ENCODE measurements at regions not wholly inside any gene's neighbourhood (a gene's known extent, or its start where the extent isn't known, plus 50 kb on each side); places are given as distances from the start of the nearest gene placed in this dataset.

DNA sequence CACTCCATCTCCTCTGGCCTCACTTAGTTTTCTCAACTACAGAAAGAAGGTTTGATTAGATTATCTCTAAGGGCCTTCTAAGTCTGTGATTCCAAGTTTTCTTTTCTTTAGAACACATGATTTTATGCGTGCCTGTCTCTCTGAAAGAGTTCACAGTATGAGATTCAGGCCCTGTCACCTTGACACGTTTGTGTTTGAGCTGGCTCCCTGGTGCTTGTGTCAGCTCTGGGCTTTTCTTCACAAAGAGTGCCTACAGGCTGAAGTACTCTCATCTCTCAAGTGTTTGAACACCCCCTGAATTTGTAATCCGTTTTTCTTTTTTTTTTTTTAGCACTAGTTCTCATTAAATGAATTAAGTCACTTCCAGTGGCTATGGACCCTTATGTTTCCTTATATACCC is 306.9 kb upstream of the C9orf72 start:
- Histone ChIP-seq H3K4me2 (ENCODE audit: low read depth, low read length, poor library complexity, severe bottlenecking) (no peak overlapping the region), H3K4me3 (ENCODE audit: low read length, poor library complexity, severe bottlenecking) (no peak overlapping the region), H4K20me1 (ENCODE audit: insufficient read depth, low read length, poor library complexity, severe bottlenecking) (no peaks in the 10 kb centered on the region), H3K9me3 (ENCODE audit: insufficient read depth, low read depth, low read length) (no peaks in the 10 kb centered on the region), H2AFZ (ENCODE audit: low read length) (no peak overlapping the region), H3K79me2 (ENCODE audit: insufficient read depth, low read length) (no peaks in the 10 kb centered on the region), H3F3A (ENCODE audit: low read depth) (no peaks in the 10 kb centered on the region), H3K36me3 (ENCODE audit: insufficient read depth, low read length) (no peaks in the 10 kb centered on the region), H3K27me3 (ENCODE audit: insufficient read depth, low read length, poor library complexity, severe bottlenecking) (no peaks in the 10 kb centered on the region), H3K9ac (ENCODE audit: low read depth, low read length, poor library complexity, severe bottlenecking) (no peak overlapping the region), H3K9me2 (replicated peaks; ENCODE audit: low read depth, low read length) (no peaks in the 10 kb centered on the region), H3K4me1 (ENCODE audit: insufficient read depth, low read length, poor library complexity, severe bottlenecking) (no peaks in the 10 kb centered on the region)
- no peak for TF ChIP-seq CTCF (conservative IDR thresholded peaks at IDR 0.05; ENCODE audit: low read length)
- TF ChIP-seq EZH2phosphoT487 (IDR thresholded peaks at IDR 0.05; ENCODE audit: borderline replicate concordance), result no peak

GRCh38 chr9:27880635-27881034 is 307.4 kb upstream of the C9orf72 start:
- no peak overlapping the region for H2AFZ ChIP-seq (ENCODE audit: low read length)
- no peaks in the 10 kb centered on the region for H3K9me2 ChIP-seq (replicated peaks; ENCODE audit: low read depth, low read length)
- H3K4me3 ChIP-seq (ENCODE audit: low read length, poor library complexity, severe bottlenecking), result no peak overlapping the region
- H3F3A ChIP-seq (ENCODE audit: low read depth), result no peaks in the 10 kb centered on the region
- H3K9me3 ChIP-seq (ENCODE audit: insufficient read depth, low read depth, low read length), result no peaks in the 10 kb centered on the region
- no peaks in the 10 kb centered on the region for H3K4me1 ChIP-seq (ENCODE audit: insufficient read depth, low read length, poor library complexity, severe bottlenecking)
- H3K4me2 ChIP-seq (ENCODE audit: low read depth, low read length, poor library complexity, severe bottlenecking), result no peak overlapping the region
- TF ChIP-seq CTCF (conservative IDR thresholded peaks at IDR 0.05; ENCODE audit: low read length) (no peak), EZH2phosphoT487 (IDR thresholded peaks at IDR 0.05; ENCODE audit: borderline replicate concordance) (no peak)
- H3K27me3 ChIP-seq (ENCODE audit: insufficient read depth, low read length, poor library complexity, severe bottlenecking), result no peaks in the 10 kb centered on the region
- no peak overlapping the region for H3K9ac ChIP-seq (ENCODE audit: low read depth, low read length, poor library complexity, severe bottlenecking)
- no peaks in the 10 kb centered on the region for H3K36me3 ChIP-seq (ENCODE audit: insufficient read depth, low read length)
- H4K20me1 ChIP-seq (ENCODE audit: insufficient read depth, low read length, poor library complexity, severe bottlenecking), result no peaks in the 10 kb centered on the region
- no peaks in the 10 kb centered on the region for H3K79me2 ChIP-seq (ENCODE audit: insufficient read depth, low read length)

GRCh38 chr9:27888661-27889295 is 315.5 kb upstream of the C9orf72 start:
- no peaks in the 10 kb centered on the region for H3K9me2 ChIP-seq (replicated peaks; ENCODE audit: low read depth, low read length)
- no peak overlapping the region for H2AFZ ChIP-seq (ENCODE audit: low read length)
- no peaks in the 10 kb centered on the region for H3K36me3 ChIP-seq (ENCODE audit: insufficient read depth, low read length)
- H3K27me3 ChIP-seq (ENCODE audit: insufficient read depth, low read length, poor library complexity, severe bottlenecking), result no peaks in the 10 kb centered on the region
- TF ChIP-seq CTCF (conservative IDR thresholded peaks at IDR 0.05; ENCODE audit: low read length) (peak; percentile 87), EZH2phosphoT487 (IDR thresholded peaks at IDR 0.05; ENCODE audit: borderline replicate concordance) (no peak)
- H3K4me1 ChIP-seq (ENCODE audit: insufficient read depth, low read length, poor library complexity, severe bottlenecking), result no peaks in the 10 kb centered on the region
- no peak overlapping the region for H3K4me3 ChIP-seq (ENCODE audit: low read length, poor library complexity, severe bottlenecking)
- no peaks in the 10 kb centered on the region for H4K20me1 ChIP-seq (ENCODE audit: insufficient read depth, low read length, poor library complexity, severe bottlenecking)
- no peaks in the 10 kb centered on the region for H3F3A ChIP-seq (ENCODE audit: low read depth)
- no peaks in the 10 kb centered on the region for H3K79me2 ChIP-seq (ENCODE audit: insufficient read depth, low read length)
- H3K4me2 ChIP-seq (ENCODE audit: low read depth, low read length, poor library complexity, severe bottlenecking), result no peak overlapping the region
- no peak overlapping the region for H3K9ac ChIP-seq (ENCODE audit: low read depth, low read length, poor library complexity, severe bottlenecking)
- no peaks in the 10 kb centered on the region for H3K9me3 ChIP-seq (ENCODE audit: insufficient read depth, low read depth, low read length)

Data from Loucy (cell line).